GM19351 (cell line): ENCODE measurements at regions not wholly inside any gene's neighbourhood (a gene's known extent, or its start where the extent isn't known, plus 50 kb on each side); places are given as distances from the start of the nearest gene placed in this dataset.
A peak's percentile ranks its signal among the peaks of the same experiment; 100 is the strongest.
"Not testable (repeated sequence)": the region's sequence is repeated elsewhere in the genome, so short reads cannot be mapped to it uniquely, and the experiment has no call there.

Experiments
- ATAC-seq: cut with Tn5 transposase; IDR thresholded peaks from one replicate; pipeline ENCODE4 v1.9.1; 2021; ENCODE audit warnings: mild to moderate bottlenecking, moderate library complexity; ENCODE audit not compliant: unreplicated experiment

DNA sequence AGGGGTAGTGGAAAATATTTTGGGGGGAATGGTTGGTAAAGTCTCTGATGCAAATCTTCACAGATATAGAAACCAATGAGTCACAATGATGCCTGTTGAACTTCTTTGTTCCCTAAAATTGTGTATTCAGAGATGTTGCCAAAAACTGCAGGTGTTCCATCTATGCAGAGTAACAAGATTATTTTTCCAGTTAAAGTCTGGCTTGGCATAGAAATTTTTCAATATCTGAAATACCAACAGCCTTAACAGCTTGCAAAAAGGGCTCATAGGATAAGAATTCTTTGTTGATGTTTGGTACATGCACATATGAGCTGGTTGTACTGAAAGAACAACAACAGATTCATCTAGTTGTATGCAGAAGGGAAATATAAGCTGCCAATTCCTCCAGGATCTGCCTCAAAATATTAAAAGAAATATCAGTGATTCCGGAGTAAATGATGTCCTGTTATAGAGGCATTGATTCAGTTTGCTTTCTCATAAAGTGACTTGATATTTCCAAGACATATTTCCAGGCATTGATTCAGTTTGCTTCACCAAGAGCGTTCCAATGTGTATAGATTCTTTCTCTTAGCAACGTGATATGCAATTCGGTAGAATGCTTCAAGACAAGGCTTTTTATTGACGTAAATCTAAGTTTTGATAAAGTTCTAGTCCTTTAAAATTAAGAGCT, 564.4 kb downstream of the TMA16 start:
- ATAC-seq = no peak

DNA sequence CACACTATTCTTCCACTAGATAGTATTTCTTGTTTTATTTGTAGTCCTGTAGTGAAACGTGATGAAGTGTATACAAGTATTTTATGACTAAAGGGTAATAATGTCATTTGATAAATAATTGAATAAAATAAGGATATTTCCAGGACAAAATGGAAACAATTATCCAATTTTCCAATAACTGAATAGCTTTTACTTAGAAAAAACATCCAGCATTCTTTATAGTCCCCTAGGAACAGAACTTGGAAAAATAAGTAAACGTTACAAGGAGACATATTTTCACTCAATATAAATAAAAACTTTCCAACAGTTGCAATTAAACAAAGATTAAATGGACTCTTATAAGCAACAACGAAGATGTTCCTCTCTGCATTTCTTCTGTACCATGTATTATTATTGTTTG, 566.0 kb downstream of the TMA16 start:
- no peak for ATAC-seq

DNA sequence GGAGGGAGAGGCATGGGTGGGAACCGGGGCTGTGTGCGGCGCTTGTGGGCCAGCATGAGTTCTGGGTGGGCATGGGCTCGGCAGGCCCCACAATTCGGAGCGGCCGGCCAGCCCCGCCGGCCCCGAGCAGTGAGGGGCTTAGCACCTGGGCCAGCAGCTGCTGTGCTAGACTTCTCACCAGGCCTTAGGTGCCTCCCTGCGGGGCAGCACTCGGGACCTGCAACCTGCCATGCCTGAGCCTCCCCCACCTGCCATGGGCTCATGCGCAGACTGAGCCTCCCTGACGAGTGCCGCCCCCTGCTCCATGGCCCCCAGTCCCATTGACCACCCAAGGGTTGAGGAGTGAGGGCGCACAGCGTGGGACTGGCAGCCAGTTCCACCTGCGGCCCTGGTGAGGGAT, 573.9 kb downstream of the TMA16 start:
- no peak for ATAC-seq

DNA sequence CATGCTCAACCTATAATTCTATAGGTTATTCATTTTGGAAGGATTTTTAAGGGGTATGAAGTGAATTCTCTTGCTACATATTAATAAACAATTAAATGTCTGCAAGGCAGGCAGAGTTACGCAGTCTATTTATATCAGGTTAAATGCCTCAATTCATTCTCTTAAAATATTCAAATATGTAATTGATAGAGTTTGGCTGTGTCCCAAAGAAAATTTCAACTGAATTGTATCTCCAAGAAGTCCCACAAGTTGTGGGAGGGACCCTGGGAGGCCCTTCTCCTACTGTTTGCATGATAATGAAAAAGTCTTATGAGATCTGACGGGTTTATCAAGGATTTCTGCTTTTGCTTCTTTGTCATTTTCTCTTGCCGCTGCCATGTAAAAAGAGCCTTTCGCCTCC, 576.1 kb downstream of the TMA16 start:
- ATAC-seq = no peak

DNA sequence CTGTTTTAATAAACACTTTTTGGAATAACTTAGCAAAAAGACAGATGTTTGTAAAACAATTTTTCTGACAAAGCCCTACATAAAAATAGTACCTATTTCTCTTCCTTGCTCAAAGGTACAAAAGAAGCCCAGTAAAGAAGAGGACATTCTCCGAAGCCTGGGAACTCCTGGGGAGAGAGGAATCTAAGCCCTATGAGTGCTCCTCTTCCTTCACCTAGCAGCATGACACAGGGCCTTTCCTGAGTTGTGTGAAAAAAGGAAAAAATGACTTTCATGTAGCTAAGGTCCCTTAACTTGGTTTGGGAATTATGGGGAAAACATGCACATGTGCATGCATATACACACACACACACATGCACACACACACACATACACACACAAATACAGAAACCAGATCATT, 586.9 kb downstream of the TMA16 start:
- no peak for ATAC-seq

DNA sequence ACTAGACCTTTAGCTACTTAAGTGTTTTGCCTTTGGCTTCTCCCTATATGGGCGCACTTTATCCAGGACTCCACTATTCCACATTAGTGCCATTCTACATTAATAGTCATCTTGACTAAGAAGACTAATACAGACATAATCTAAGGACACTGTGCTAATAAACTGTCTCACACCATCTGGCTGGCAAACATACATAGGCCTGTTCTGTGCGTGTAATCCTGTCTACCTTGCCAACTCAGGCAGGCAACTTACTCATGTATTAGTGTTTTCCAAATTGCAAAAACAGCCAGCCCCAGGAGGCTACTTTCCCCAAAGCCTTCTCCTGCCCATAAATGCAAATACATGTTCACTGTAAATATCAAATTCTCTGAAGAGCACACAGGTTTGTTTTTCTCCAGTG, 587.3 kb downstream of the TMA16 start:
- ATAC-seq = no peak

DNA sequence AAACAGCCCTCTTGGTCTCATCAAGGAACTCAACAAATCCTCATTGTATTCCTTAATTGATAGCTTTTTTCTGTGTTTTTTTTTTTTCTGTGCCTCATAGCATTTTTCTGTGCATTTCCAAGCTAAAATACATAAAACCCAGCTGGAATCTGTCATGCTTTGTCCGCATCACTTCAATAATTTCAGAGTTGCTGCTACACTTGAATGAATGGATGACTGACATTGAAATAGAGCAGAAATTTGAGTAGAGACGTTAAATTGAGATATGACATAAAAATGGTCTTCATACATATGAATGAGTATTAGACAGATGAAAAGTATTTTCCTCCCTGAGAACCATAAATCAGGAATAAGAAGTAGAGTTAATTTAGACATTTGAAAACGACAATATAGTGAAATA, 593.2 kb downstream of the TMA16 start:
- no peak for ATAC-seq

DNA sequence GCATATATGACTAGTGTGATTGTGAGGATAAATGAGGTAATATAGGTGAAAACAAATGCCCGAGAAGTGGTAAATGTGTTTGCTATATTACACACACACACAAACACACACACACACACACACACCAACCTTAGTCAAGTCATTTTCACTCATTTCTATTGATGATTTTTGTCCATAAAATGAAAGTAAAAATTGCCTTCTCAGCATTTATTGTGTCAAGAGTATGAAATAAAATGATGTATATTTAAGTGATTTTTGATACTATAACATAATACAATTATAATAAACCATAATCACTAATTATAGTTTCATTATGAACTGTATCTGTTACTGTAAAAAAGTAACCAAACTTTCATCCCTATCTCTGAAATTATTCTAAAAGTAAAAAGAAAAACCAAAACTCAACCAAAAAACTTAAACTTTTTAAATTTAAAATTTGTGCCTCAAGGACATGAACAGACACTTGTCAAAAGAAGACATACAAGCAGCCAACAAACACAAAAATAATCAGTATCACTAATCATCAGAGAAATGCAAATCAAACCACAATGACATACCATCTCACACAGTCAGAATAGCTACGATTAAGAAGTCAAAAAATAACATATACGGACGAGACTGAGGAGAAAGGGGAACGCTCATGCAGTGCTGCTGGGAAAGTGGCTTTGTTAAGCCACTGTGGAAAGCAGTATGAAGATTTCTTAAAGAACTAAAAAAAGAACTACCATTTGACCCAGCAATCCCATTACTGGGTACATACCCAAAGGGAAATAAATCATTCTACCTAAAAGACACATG, 601.0 kb downstream of the TMA16 start:
- ATAC-seq = no peak

DNA sequence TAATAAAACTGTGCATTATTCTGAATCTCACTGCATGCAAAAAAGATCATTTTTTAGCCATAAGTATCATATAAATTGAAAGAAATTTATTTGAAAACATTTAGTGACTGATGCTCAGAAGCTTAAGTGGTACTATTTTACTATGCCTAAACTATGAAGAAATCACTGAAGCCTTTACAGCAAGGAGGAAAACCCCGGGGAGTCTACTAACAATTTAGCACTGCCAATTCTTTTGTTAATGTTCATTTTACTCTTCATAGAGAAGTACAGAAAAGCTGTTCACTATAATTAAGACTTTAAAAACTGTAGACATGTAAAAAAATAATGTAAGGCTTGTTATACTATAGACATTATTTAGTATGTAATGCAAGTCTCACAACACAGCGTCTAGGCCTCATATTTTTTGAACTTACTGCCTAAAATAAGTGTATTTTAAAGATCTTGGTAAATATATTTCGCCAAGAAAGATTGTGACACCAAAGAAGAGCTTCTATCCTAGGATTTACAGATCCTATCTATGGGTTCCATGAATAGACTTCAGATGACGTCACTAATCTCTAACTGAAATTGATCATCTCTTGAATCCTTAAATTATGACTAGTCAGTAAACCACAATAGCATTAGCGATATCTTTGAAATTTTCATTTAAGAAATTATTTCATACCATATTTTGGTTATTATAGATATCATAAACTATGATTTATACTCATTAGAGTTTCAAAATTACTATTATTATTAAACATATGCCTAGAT, 602.5 kb downstream of the TMA16 start:
- ATAC-seq = no peak

DNA sequence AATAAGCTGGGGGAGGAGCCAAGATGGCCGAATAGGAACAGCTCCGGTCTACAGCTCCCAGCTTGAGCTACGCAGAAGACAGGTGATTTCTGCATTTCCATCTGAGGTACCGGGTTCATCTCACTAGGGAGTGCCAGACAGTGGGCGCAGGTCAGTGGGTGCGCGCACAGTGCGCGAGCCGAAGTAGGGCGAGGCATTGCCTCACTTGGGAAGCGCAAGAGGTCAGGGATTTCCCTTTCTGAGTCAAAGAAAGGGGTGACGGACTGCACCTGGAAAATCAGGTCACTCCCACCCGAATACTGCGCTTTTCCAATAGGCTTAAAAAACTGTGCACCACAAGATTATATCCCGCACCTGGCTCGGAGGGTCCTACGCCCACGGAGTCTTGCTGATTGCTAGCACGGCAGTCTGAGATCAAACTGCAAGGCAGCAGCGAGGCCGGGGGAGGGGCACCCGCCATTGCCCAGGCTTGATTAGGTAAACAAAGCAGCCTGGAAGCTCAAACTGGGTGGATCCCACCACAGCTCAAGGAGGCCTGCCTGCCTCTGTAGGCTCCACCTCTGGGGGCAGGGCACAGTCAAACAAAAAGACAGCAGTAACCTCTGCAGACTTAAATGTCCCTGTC, 606.4 kb downstream of the TMA16 start:
- not testable (repeated sequence) for ATAC-seq

DNA sequence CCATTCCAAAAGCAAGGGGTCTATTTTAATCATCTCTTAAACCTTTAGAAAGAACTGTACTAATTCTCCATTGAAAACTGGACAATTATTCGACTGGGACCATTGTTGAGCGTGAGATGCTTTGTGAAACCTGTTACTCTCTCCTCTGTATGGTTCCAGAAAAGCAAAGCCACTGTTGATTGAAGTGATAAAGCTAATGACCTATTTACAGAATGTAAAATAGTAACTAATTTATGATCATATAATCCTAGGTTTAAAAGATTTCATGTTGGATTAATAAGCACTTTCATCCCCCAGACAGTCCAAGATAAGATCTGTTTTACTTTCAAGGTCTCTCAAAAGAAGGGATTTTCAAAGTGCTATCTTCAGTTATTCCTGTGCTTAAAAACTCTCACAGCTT, 614.5 kb downstream of the TMA16 start:
- ATAC-seq = no peak

DNA sequence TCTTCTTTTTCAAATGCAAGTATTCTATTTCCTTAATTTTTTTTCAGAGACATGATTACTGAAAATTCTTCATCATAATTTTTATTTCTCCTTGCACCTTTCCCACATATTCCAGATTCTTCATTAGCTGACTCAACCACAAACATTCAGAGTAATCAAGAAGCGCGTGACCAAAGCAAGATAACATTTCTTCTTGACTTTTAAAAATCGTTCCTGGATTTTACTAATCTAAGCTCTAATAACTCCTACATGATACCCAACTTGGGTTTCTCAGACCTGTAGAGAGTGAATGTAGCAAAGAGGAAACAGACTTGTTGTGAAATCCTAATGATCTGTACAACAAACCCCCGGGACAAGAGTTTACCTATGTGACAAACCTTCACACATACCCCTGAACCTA, 615.0 kb downstream of the TMA16 start:
- ATAC-seq = no peak

DNA sequence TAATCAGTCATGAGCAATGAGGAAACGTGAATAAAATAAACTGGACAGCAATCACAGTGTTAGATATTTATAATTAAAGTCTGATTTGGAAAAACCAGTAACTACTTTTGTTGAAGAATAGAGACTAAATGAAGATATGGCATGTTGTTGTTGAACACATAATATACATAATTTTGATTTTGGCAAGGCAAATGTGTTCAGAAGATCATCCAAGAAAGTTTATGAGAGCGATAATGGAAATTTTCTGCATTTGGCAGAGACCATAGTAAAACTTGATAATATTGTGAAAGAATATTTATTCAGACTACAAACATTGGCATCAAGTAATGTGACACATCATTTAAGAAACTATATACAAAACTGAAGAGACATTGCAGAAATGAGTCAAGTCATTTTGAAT, 620.7 kb downstream of the TMA16 start:
- no peak for ATAC-seq

DNA sequence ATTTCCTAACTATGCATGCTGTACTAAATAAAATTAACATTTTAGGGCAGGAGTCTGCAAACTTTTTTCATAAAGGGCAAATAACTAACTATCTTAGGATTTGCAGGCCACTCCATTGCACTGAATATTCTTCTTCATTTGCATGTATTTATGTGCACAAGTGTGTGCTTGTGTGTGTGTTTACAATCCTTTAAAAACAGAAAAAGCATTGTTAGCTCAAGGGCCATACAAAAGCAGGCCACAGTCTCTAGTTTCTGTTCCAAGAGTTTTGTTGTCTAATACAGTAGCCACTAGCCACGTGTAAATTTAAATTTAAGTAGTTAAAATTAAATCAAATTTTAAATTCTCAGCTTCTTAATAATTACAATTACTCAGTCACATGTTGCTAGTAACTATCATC, 621.8 kb downstream of the TMA16 start:
- no peak for ATAC-seq

DNA sequence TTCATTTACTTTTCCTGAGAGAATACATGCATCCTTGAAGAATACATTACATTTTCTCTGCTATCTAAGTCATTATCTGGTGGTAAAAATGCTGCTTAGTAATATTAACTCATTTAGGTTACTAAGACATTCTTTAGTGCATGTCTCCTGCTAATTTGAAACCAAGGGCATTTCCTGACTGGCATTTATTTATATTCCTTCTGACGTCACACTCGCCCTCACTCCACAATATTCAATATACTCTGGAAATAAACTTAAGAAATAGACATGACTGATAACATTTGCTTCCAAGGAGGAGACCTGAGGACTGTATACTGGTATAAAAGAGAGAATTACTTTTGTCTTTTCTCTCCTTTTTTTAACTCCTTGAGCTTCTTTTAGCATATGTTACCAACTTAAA, 619.5 kb upstream of the SMIM31 start:
- ATAC-seq = no peak

DNA sequence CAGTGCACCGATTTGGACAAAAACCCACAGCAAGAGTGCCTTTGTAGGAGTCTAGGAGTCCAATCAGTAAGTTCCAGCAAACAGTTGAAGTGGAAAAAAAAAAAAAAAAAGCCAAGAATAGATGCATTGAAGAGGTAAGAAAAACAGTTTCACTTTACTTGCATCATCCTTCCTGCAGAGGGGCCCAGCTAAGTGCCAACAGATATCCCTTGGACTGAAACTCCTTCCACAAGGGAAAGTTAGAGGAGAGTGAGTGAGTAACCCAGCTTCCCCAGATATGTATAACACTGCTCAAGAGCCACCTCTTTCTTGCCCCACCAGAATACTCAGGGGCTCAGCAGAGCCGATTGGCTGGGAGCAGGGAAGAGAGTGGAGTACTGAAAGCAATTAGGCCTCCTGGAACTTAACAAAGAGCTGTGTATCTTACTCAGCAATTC, 617.7 kb upstream of the SMIM31 start:
- ATAC-seq = peak; percentile 44

DNA sequence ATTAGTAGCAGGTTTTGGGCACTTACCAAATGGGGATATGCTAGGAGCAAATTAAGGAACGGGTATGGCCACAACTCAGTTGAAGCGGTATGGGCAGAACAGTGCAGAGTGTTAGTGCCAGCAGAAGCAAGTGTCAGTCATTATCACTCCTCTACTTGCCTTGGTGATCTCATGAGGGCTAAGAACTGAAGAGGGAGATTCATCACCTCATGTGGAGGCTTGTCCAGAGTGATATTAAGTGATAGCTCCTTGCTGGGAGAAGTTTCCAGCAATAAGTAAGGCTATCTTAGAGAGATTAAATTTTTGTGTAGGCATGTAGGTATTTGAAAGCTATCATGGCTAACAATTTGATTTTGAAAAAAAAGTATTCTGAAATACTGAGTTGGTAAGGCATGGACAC, 615.4 kb upstream of the SMIM31 start:
- ATAC-seq = no peak

DNA sequence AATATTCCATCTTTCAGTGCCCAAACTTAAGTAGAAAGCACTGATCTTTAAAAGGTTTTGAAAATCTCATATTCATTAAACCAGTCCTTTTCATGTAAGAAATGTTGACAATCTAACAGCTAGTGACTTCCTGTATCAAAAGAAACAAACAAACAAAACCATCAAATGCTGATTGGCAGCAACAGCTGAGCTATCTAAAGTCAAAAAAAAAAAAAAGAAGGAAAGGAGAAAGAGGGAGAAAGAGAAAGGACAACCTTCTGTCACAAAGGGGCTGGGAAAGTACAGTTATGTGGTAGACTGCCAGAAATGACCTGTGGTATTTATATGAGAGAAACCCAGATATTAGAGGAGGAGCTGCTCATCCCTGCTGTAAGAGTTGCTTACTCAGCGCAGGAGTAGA, 614.6 kb upstream of the SMIM31 start:
- no peak for ATAC-seq

DNA sequence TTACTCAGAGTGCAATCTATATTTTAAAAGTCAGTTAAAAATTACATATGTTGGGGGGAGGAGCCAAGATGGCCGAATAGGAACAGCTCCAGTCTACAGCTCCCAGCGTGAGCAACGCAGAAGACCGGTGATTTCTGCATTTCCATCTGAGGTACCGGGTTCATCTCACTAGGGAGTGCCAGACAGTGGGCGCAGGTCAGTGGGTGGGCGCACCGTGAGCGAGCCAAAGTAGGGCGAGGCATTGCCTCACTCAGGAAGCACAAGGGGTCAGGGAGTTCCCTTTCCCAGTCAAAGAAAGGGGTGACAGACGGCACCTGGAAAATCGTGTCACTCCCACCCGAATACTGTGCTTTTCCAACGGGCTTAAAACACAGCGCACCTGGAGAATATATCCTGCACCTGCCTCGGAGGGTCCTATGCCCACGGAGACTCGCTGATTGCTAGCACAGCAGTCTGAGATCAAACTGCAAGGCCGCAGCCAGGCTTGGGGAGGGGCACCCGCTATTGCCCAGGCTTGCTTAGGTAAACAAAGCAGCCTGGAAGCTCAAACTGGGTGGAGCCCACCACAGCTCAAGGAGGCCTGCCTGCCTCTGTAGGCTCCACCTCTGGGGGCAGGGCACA, 612.1 kb upstream of the SMIM31 start:
- ATAC-seq = not testable (repeated sequence)

DNA sequence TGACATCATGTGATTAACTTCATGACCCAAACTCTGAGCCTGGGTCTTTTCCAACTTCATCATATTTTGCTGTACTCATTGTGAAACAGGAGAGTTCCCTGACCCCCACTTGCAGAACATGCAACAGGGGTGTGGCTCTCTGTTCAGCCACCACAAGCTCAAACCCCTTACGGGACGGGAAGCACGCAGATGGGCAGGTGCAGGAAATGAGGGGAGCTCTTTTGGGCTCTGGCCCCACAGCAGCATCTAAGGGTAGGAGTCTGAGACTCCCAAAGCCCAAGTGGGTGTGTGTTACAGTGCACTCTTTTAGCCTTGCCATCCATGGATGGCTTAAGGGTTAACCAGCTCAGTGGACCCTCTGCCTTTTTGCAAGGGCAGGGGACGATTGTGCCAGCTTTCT, 599.5 kb upstream of the SMIM31 start:
- peak; percentile 46 for ATAC-seq

DNA sequence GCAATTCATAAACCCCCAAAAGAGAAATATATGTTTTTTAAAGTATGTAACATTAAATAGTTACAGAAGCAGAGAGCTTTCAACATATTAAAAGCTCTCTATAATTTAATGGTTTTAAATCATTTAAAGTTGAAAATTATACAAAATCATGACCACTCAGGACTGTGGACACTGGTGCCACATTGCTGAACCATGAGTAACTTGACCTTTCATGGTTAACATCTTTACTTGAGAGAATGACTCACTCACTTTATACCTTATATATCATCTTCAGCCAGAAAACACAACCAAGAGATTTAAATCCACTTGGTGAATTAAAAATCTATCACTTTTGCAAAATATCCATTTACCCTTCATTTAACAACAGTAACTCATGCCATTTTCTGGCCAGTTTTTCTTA, 584.3 kb upstream of the SMIM31 start:
- no peak for ATAC-seq
